ENCODE measurements at regions not wholly inside any gene's neighbourhood (a gene's known extent, or its start where the extent isn't known, plus 50 kb on each side); places are given as distances from the start of the nearest gene placed in this dataset.

DNA sequence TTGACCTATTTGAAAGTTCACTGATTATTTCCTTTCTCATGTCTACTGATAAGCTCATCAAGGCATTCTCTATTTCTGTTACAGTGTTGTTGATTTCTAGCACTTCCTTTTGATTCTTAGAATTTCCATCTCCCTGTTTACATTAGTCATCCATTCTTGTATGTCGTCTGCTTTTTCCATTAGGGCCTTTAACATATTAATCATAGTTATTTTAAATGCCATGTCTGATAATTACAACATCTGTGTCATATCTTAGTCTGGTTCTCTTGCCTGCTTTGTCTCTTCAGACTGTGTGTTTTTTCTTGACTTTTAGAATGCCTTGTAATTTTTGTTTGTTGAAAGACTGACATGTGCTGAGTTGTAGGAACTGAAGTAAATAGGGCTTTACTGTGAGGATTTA lies 602.1 kb downstream of the SOX6 start:
- DNase-seq (ENCODE audit: insufficient read length, low spot score) = no peak
- no peak for TF ChIP-seq POLR2A (IDR thresholded peaks at IDR 0.05; ENCODE audit: low read depth, low read length)
- no peak for TF ChIP-seq SPI1 (IDR thresholded peaks at IDR 0.05; ENCODE audit: low read depth, low read length)
- no peak for TF ChIP-seq PAX5 (IDR thresholded peaks at IDR 0.05; ENCODE audit: insufficient read depth, low read length, severe bottlenecking)
- TF ChIP-seq POLR2AphosphoS5 (IDR thresholded peaks at IDR 0.05; ENCODE audit: low read depth, low read length) = no peak
- no peak for TF ChIP-seq TAF1 (IDR thresholded peaks at IDR 0.05; ENCODE audit: low read depth, low read length)
- TF ChIP-seq POU2F2 (IDR thresholded peaks at IDR 0.05; ENCODE audit: low read depth, low read length) = no peak
- FAIRE-seq = no peak

DNA sequence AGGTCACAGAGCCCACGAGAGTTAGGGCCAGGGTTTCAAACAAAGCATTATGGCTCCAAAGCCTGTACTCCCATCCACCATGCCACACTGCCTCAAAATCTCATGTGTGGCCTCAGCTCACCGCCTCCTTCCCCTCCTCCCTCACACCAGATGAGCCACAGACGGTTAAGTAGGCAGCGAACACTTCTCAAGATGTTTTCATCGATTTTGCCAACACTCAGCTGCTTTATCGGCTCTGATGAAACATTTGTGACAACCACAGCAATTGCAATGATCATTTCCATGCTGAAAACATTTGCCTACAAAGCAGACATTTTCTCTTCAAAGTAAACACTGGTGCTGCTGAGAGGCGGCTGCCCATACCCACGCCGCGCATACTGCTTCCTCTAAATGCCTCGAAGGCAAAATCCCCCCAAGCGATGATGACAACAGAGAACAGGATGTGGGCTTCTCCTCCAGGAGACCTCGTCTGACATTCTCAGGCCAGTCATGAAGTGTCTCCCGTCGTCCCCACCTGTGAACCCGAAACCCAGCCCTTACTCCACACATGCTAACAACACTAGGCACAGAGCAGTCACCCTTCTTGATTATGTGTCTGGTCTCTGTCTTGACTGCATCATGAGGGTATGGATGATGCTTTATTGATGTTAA lies 599.2 kb downstream of the SOX6 start:
- no peak for DNase-seq (ENCODE audit: insufficient read length, low spot score)
- no peak for FAIRE-seq
- TF ChIP-seq SPI1 (IDR thresholded peaks at IDR 0.05; ENCODE audit: low read depth, low read length) (no peak), TAF1 (IDR thresholded peaks at IDR 0.05; ENCODE audit: low read depth, low read length) (no peak), POLR2A (IDR thresholded peaks at IDR 0.05; ENCODE audit: low read depth, low read length) (no peak), POU2F2 (IDR thresholded peaks at IDR 0.05; ENCODE audit: low read depth, low read length) (no peak), POLR2AphosphoS5 (IDR thresholded peaks at IDR 0.05; ENCODE audit: low read depth, low read length) (no peak), PAX5 (IDR thresholded peaks at IDR 0.05; ENCODE audit: insufficient read depth, low read length, severe bottlenecking) (no peak)

DNA sequence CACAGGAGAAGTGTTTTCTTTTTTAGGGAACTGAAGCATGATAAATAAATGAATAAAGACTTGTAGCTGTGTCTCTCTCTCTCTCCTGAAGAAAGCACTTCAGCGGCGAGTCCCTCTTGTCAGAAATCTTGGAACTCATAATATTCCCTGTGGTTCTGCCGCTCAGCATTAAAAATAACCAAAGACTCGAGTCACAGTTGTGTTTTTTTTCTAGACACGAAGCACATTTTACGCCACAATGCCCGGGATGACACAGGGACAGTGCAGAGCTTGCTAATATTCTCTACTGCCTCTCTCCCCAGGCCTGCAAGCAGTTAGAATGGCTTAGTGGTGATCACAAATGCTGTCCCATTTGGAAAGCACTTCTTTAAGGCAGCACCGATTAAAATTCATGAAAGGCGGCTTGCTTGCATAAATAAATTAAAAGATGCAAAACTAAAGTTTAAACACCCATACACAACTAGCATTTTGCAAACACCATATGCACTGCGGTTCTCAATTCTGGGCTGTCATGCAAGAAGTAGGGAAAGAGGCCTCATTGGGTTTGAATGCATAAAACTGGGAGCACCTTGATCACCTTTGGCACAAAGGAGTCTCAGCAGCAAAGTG lies 597.4 kb downstream of the SOX6 start:
- FAIRE-seq (no peak), DNase-seq (ENCODE audit: insufficient read length, low spot score) (no peak)
- TF ChIP-seq SPI1 (IDR thresholded peaks at IDR 0.05; ENCODE audit: low read depth, low read length) (no peak), POU2F2 (IDR thresholded peaks at IDR 0.05; ENCODE audit: low read depth, low read length) (no peak), POLR2AphosphoS5 (IDR thresholded peaks at IDR 0.05; ENCODE audit: low read depth, low read length) (no peak)

DNA sequence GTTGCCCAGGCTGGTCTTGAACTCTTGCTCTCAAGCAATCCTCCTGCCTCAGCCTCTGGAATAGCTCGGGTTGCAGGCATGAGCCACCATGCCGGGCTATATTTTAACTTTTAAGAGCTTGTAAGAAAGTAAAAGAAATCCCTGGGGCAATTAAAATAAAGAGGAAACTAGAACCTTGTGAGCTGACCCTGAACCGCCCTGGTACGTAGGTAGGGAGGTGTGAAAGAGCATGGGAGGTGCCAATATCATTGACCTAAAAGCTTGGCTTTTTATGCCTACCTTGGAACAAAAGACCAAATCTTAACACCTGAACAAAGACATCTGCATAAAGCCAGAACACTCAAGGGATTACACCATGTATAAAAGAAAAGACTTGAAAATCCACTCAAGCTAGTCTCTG lies 595.1 kb downstream of the SOX6 start:
- TF ChIP-seq POLR2A (IDR thresholded peaks at IDR 0.05; ENCODE audit: low read depth, low read length) (no peak), PAX5 (IDR thresholded peaks at IDR 0.05; ENCODE audit: insufficient read depth, low read length, severe bottlenecking) (no peak), TAF1 (IDR thresholded peaks at IDR 0.05; ENCODE audit: low read depth, low read length) (no peak), POLR2AphosphoS5 (IDR thresholded peaks at IDR 0.05; ENCODE audit: low read depth, low read length) (no peak), SPI1 (IDR thresholded peaks at IDR 0.05; ENCODE audit: low read depth, low read length) (no peak), POU2F2 (IDR thresholded peaks at IDR 0.05; ENCODE audit: low read depth, low read length) (no peak)
- no peak for DNase-seq (ENCODE audit: insufficient read length, low spot score)
- FAIRE-seq = no peak

DNA sequence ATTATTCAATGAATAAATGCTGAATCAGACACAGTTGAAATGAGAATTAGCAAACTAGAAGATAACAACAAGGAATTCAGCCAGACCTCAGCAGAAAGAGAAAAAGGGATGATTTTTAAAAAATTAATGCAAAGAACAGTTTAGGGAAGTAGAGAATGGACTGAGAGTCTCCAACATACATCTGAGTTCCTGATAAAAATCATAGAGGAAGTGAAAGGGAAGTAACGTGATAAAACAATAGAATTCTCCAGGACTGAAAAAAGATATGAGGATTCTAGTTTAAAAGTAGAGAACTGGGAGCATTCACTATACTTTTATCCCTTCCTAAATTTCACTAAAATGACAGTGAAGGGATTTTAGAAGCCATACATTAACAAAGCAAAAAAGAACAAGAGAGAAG lies 592.0 kb downstream of the SOX6 start:
- TF ChIP-seq POU2F2 (IDR thresholded peaks at IDR 0.05; ENCODE audit: low read depth, low read length) = no peak
- no peak for TF ChIP-seq POLR2AphosphoS5 (IDR thresholded peaks at IDR 0.05; ENCODE audit: low read depth, low read length)
- TF ChIP-seq SPI1 (IDR thresholded peaks at IDR 0.05; ENCODE audit: low read depth, low read length) = no peak
- TF ChIP-seq TAF1 (IDR thresholded peaks at IDR 0.05; ENCODE audit: low read depth, low read length) = no peak
- TF ChIP-seq PAX5 (IDR thresholded peaks at IDR 0.05; ENCODE audit: insufficient read depth, low read length, severe bottlenecking) = no peak
- no peak for TF ChIP-seq POLR2A (IDR thresholded peaks at IDR 0.05; ENCODE audit: low read depth, low read length)
- no peak for DNase-seq (ENCODE audit: insufficient read length, low spot score)
- FAIRE-seq = no peak

DNA sequence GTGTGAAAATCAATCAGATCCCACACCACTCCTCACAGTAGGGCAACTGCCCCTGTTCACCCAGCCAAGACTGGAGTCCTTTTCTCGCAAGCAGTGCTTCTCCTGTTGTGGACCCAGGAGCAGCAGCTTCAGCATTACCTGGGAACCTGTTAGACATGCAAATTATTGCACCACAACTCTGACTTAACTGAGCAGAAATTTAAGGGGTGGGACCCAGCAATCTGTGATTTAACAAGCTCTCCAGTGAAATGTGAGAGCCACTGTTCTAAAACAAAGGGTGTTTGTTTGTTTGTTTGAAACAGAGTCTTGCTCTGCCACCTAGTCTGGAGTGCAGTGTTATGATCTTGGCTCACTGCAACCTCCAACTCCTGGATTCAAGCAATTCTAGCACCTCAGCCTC lies 591.4 kb downstream of the SOX6 start:
- FAIRE-seq (no peak), DNase-seq (ENCODE audit: insufficient read length, low spot score) (no peak)
- TF ChIP-seq PAX5 (IDR thresholded peaks at IDR 0.05; ENCODE audit: insufficient read depth, low read length, severe bottlenecking) (no peak), POLR2AphosphoS5 (IDR thresholded peaks at IDR 0.05; ENCODE audit: low read depth, low read length) (no peak), SPI1 (IDR thresholded peaks at IDR 0.05; ENCODE audit: low read depth, low read length) (no peak), TAF1 (IDR thresholded peaks at IDR 0.05; ENCODE audit: low read depth, low read length) (no peak), POU2F2 (IDR thresholded peaks at IDR 0.05; ENCODE audit: low read depth, low read length) (no peak), POLR2A (IDR thresholded peaks at IDR 0.05; ENCODE audit: low read depth, low read length) (no peak)

DNA sequence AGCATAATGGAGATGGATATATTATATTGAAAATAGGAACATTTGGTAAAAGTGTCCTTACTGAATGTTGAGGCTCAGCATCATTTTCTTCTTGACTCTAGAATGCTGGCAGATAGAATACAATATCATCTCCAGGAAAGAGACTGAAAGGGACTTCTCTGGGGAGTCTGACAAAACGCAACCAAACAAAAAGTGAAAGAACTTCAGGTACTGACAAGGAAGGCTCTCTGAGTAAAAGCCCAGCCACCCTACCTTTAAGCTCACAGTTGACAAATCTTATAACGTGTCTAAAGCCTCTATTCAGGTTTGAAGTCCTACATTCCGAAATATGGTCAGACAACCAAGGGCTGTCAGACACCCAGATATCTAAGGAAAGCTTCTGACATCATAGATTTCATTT lies 590.8 kb downstream of the SOX6 start:
- FAIRE-seq (no peak), DNase-seq (ENCODE audit: insufficient read length, low spot score) (no peak)
- TF ChIP-seq POU2F2 (IDR thresholded peaks at IDR 0.05; ENCODE audit: low read depth, low read length) = no peak
- no peak for TF ChIP-seq POLR2A (IDR thresholded peaks at IDR 0.05; ENCODE audit: low read depth, low read length)
- TF ChIP-seq SPI1 (IDR thresholded peaks at IDR 0.05; ENCODE audit: low read depth, low read length) = no peak
- TF ChIP-seq TAF1 (IDR thresholded peaks at IDR 0.05; ENCODE audit: low read depth, low read length) = no peak
- no peak for TF ChIP-seq PAX5 (IDR thresholded peaks at IDR 0.05; ENCODE audit: insufficient read depth, low read length, severe bottlenecking)
- no peak for TF ChIP-seq POLR2AphosphoS5 (IDR thresholded peaks at IDR 0.05; ENCODE audit: low read depth, low read length)

DNA sequence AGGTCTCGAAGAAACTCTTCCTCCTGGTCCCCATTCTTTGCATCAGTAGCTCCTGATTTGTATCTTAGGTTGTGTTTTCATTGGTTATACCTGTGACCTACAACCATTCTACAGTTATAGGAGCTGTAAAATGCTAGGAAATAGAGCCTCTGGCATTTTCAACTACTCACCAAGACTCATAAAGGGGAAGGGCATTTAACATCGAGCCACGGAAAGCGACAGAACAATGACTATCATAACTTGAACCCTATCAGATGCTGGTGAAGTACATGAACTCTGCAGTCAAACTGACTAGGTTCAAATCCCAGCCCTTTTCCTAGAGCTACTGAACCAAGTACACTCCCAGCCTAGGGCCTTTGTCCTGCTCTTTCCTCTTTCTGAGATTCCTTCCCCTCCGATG lies 588.0 kb downstream of the SOX6 start:
- FAIRE-seq = no peak
- DNase-seq (ENCODE audit: insufficient read length, low spot score) = no peak
- no peak for TF ChIP-seq POLR2AphosphoS5 (IDR thresholded peaks at IDR 0.05; ENCODE audit: low read depth, low read length)

DNA sequence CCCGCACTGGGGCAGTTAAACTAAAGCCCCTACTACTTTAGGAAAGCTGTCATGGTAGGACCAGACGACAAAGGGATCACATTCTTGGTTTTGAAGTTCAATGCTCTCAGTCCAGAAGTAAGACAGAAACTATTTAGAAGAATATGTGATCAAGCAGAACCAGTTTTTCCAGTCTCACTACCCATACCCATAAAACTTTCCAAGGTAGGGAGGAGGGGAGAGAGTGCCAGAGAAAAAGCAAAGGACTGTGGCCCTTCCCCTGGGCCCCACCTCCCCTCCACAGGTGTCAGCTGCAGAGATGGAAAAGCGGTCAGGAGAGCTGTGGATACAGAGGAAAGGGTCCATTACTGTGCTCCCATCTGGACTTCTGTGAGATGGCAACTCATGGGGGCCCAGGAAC lies 587.1 kb downstream of the SOX6 start:
- TF ChIP-seq SPI1 (IDR thresholded peaks at IDR 0.05; ENCODE audit: low read depth, low read length) (no peak), POU2F2 (IDR thresholded peaks at IDR 0.05; ENCODE audit: low read depth, low read length) (no peak), TAF1 (IDR thresholded peaks at IDR 0.05; ENCODE audit: low read depth, low read length) (no peak), POLR2AphosphoS5 (IDR thresholded peaks at IDR 0.05; ENCODE audit: low read depth, low read length) (no peak), PAX5 (IDR thresholded peaks at IDR 0.05; ENCODE audit: insufficient read depth, low read length, severe bottlenecking) (no peak), POLR2A (IDR thresholded peaks at IDR 0.05; ENCODE audit: low read depth, low read length) (no peak)
- DNase-seq (ENCODE audit: insufficient read length, low spot score) (no peak), FAIRE-seq (no peak)

DNA sequence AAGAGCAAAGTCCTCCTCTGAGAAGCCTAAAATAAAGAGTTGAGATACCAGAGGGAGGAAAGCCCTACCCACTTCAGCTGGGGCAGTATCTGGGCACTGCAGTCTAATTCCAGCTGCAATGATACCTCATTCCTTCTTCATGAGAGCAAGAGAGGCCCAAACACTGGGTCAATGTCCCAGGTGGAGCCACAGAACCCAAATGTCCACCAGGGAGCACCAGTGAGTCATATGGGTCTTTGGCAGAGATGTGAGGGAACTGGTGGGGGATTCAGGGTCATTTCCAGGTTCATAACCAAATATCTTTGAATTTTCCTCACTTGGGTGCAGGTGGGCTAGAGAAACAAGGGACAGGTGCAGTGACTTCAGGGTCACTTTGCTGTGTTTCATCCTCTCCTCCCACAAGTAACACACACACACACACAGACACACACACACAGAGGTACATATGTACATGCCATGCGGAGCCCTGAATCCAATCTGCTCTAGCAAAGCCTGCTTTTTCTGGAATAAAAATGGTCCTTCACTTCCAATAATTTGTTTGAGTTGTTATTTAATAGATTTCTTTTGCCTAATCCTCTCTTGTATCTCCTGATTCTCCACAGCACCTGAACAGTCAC lies 585.4 kb downstream of the SOX6 start:
- TF ChIP-seq SPI1 (IDR thresholded peaks at IDR 0.05; ENCODE audit: low read depth, low read length) (no peak), TAF1 (IDR thresholded peaks at IDR 0.05; ENCODE audit: low read depth, low read length) (no peak), POLR2A (IDR thresholded peaks at IDR 0.05; ENCODE audit: low read depth, low read length) (no peak), PAX5 (IDR thresholded peaks at IDR 0.05; ENCODE audit: insufficient read depth, low read length, severe bottlenecking) (no peak), POU2F2 (IDR thresholded peaks at IDR 0.05; ENCODE audit: low read depth, low read length) (no peak)
- FAIRE-seq (no peak), DNase-seq (ENCODE audit: insufficient read length, low spot score) (peak; percentile 10)
